ENCODE measurements at regions not wholly inside any gene's neighbourhood (a gene's known extent, or its start where the extent isn't known, plus 50 kb on each side); places are given as distances from the start of the nearest gene placed in this dataset.
"Not testable (repeated sequence)": the region's sequence is repeated elsewhere in the genome, so short reads cannot be mapped to it uniquely, and the experiment has no call there.

- H3K36me3 Mint-ChIP-seq (ENCODE audit: insufficient read depth, unreplicated experiment) = no peaks in the 10 kb centered on the region
- no peak overlapping the region for H3K4me3 Mint-ChIP-seq (ENCODE audit: low read depth, unreplicated experiment)
- no peak for DNase-seq
- H3K9me3 Mint-ChIP-seq (ENCODE audit: low read depth, unreplicated experiment) = no peaks in the 10 kb centered on the region
- no peak overlapping the region for H3K27ac Mint-ChIP-seq (ENCODE audit: unreplicated experiment)
- peaks cover 20% of the 10 kb centered on the region for H3K27me3 Mint-ChIP-seq (ENCODE audit: unreplicated experiment)
- H3K4me1 Mint-ChIP-seq (ENCODE audit: low read depth, unreplicated experiment) = no peaks in the 10 kb centered on the region
- CTCF ChIA-PET = no interaction called here
- intact Hi-C loops (cut with micrococcal nuclease; ENCODE audit: unreplicated experiment) = no loop called here
- no TSS peak for BruUV-seq (replicated peaks)
- TF ChIP-seq CTCF (IDR thresholded peaks at IDR 0.05; ENCODE audit: unreplicated experiment) = no peak
Observed at GRCh38 chr1:222187566-222188332, 360.2 kb downstream of the HHIPL2 start.

DNA sequence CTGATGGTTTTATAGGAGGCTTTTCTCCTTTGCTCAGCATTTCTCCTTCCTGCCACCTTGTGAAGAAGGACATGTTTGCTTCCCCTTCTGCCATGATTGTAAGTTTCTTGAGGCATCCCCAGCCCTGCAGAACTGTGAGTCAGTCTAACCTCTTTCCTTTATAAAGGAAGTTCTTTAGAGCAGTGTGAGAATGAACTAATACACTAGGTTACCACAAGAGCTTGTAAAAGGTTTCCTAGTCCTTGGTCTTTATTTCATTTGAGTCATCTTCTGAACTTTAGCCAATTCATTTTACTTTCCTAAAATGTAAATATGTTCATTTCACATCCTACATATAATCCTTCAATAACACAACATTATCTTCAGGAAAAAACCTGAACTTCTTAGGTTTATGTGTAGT, 365.3 kb downstream of the HHIPL2 start:
- CTCF ChIA-PET = interaction anchor here (0.7 kb wide), 1 partner anchor 292 kb away, joined by 3 read pairs; no protein-coding TSS in a partner anchor
- H3K9me3 Mint-ChIP-seq (ENCODE audit: low read depth, unreplicated experiment) = peaks cover 7% of the 10 kb centered on the region
- no TSS peak for BruUV-seq (replicated peaks)
- no peaks in the 10 kb centered on the region for H3K4me1 Mint-ChIP-seq (ENCODE audit: low read depth, unreplicated experiment)
- no peak overlapping the region for H3K4me3 Mint-ChIP-seq (ENCODE audit: low read depth, unreplicated experiment)
- no peaks in the 10 kb centered on the region for H3K36me3 Mint-ChIP-seq (ENCODE audit: insufficient read depth, unreplicated experiment)
- no peak overlapping the region for H3K27ac Mint-ChIP-seq (ENCODE audit: unreplicated experiment)
- no peak for DNase-seq
- TF ChIP-seq CTCF (IDR thresholded peaks at IDR 0.05; ENCODE audit: unreplicated experiment) = no peak
- intact Hi-C loops (cut with micrococcal nuclease; ENCODE audit: unreplicated experiment) = no loop called here
- peaks cover 10% of the 10 kb centered on the region for H3K27me3 Mint-ChIP-seq (ENCODE audit: unreplicated experiment)

GRCh38 chr1:222181191-222181590, 366.7 kb downstream of the HHIPL2 start:
- Mint-ChIP-seq H3K27ac (ENCODE audit: unreplicated experiment) (no peak overlapping the region), H3K36me3 (ENCODE audit: insufficient read depth, unreplicated experiment) (no peaks in the 10 kb centered on the region), H3K4me3 (ENCODE audit: low read depth, unreplicated experiment) (no peak overlapping the region), H3K4me1 (ENCODE audit: low read depth, unreplicated experiment) (no peaks in the 10 kb centered on the region), H3K27me3 (ENCODE audit: unreplicated experiment) (no peaks in the 10 kb centered on the region), H3K9me3 (ENCODE audit: low read depth, unreplicated experiment) (peaks cover 7% of the 10 kb centered on the region)
- BruUV-seq (replicated peaks) = no TSS peak
- TF ChIP-seq CTCF (IDR thresholded peaks at IDR 0.05; ENCODE audit: unreplicated experiment) = no peak
- intact Hi-C loops (cut with micrococcal nuclease; ENCODE audit: unreplicated experiment) = no loop called here
- DNase-seq = no peak
- CTCF ChIA-PET = interaction anchor here (0.6 kb wide), 1 partner anchor 897 kb away, joined by 3 read pairs; no protein-coding TSS in a partner anchor

DNA sequence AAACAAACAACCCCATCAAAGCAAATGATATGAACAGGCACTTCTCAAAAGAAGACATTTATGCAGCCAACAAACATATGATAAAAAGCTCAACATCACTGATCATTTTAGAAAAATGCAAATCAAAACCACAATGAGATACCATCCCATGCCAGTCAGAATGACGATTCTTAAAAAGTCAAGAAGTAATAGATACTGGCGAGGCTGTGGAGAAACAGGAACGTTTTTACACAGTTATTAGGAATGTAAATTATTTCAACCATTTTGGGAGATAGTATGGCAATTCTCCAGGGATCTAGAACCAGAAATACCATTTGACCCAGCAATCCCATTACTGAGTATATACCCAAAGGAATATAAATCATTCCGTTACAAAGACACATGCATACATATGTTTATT, 370.4 kb downstream of the HHIPL2 start:
- H3K27ac Mint-ChIP-seq (ENCODE audit: unreplicated experiment); H3K4me1 Mint-ChIP-seq (ENCODE audit: low read depth, unreplicated experiment); CTCF ChIA-PET; BruUV-seq (replicated peaks); H3K27me3 Mint-ChIP-seq (ENCODE audit: unreplicated experiment); H3K4me3 Mint-ChIP-seq (ENCODE audit: low read depth, unreplicated experiment); H3K9me3 Mint-ChIP-seq (ENCODE audit: low read depth, unreplicated experiment); H3K36me3 Mint-ChIP-seq (ENCODE audit: insufficient read depth, unreplicated experiment); DNase-seq: not testable (repeated sequence)
- intact Hi-C loops (cut with micrococcal nuclease; ENCODE audit: unreplicated experiment) = loop anchor here (10.0 kb wide), 1 partner anchor 277 kb away; no protein-coding TSS in a partner anchor

DNA sequence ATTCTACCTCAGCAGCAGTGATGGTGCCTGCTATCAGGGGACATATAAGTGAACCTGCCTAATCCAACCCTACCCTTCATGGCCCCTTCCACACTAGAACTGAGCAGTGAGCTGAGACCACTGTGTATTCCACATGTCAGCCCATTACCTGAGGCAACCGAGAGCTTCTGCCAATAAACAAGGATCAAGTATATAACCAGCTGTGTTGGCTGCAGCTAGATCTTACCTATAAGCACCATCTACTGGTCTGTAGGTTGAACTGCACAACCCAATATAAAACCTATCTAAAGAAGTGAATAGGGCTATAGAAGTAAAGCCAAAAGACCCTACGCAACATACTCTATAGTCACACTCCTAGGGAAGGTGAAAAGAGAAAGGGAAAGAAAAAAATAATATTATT, 376.9 kb downstream of the HHIPL2 start:
- intact Hi-C loops (cut with micrococcal nuclease; ENCODE audit: unreplicated experiment) = loop anchor here (1.0 to 10.0 kb wide), 4 partner anchors 284 to 693 kb away; partner anchors contain the start of gene DUSP10
- Mint-ChIP-seq H3K27ac (ENCODE audit: unreplicated experiment) (no peak overlapping the region), H3K36me3 (ENCODE audit: insufficient read depth, unreplicated experiment) (no peaks in the 10 kb centered on the region), H3K4me1 (ENCODE audit: low read depth, unreplicated experiment) (no peaks in the 10 kb centered on the region), H3K4me3 (ENCODE audit: low read depth, unreplicated experiment) (no peak overlapping the region), H3K9me3 (ENCODE audit: low read depth, unreplicated experiment) (peaks cover 6% of the 10 kb centered on the region), H3K27me3 (ENCODE audit: unreplicated experiment) (no peaks in the 10 kb centered on the region)
- DNase-seq = peak; percentile 16
- no TSS peak for BruUV-seq (replicated peaks)
- CTCF ChIA-PET = interaction anchor here (0.6 to 1.3 kb wide), 11 partner anchors 45 to 693 kb away, joined by 3 to 19 read pairs (median 3); no protein-coding TSS in a partner anchor
- peak; percentile 73 for TF ChIP-seq CTCF (IDR thresholded peaks at IDR 0.05; ENCODE audit: unreplicated experiment)

Data from Calu3 (cell line).